ENCODE measurements at regions not wholly inside any gene's neighbourhood (a gene's known extent, or its start where the extent isn't known, plus 50 kb on each side); places are given as distances from the start of the nearest gene placed in this dataset.
A peak's percentile ranks its signal among the peaks of the same experiment; 100 is the strongest.

DNA sequence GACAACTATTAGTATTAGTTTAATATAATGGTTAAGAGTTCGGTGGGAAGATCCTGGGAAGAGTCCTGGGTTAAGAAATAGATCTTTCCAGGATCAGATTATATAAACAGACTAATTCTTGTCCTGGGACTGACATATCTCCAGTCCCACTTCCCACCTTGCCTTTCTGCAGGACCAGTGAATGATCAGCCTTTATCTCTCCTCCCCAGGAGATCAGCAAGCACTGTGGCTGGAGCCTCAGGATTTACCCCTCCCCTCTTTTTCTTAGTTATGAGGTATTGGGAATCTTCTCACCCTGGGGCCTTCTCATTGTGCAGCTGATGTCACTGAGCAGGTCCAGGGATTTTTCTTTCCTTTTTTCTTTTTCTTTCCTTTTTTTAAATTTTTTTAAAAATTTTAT, 135.7 kb upstream of the UMPS start:
- Histone ChIP-seq H3K18ac (ENCODE audit: extremely low read depth, low read length) (no peak overlapping the region), H3K27me3 (replicated peaks in 1 of 4; ENCODE audit: control insufficient read depth in 3 of 4, extremely low read depth in 1 of 4, insufficient read depth in 3 of 4, low read length in 3 of 4) (no peaks in the 10 kb centered on the region), H2AFZ (ENCODE audit: low read length) (no peak overlapping the region), H2BK20ac (ENCODE audit: low read length) (no peak overlapping the region), H3K4me2 (ENCODE audit: insufficient read depth in 1 of 2, low read depth in 2 of 2, low read length in 2 of 2) (no peak overlapping the region), H3K79me2 (ENCODE audit: control insufficient read depth in 1 of 2, insufficient read depth in 2 of 2, low read length in 2 of 2) (no peaks in the 10 kb centered on the region), H4K91ac (replicated peaks; ENCODE audit: insufficient read length, low read length) (no peak overlapping the region), H3K27ac (ENCODE audit: low read depth, low read length) (no peak overlapping the region), H3K9me3 (ENCODE audit: insufficient read depth in 2 of 2, low read depth in 1 of 2, low read length in 1 of 2) (no peaks in the 10 kb centered on the region), H3K4me1 (replicated peaks in 1 of 4; ENCODE audit: control insufficient read depth in 3 of 4, insufficient read depth in 4 of 4, low read length in 3 of 4) (peaks cover 2 to 10% (median 7%) of the 10 kb centered on the region in 4 experiments; a peak in 6 of 7 replicates), H3K36me3 (ENCODE audit: control insufficient read depth in 2 of 4, insufficient read depth in 4 of 4, low read length in 3 of 4) (no peaks in the 10 kb centered on the region), H3K4ac (replicated peaks; ENCODE audit: insufficient read length, low read depth, low read length) (no peak overlapping the region), H2BK120ac (replicated peaks; ENCODE audit: low read depth, low read length) (no peak overlapping the region), H3K79me1 (ENCODE audit: low read depth, low read length) (no peaks in the 10 kb centered on the region), H3K23ac (ENCODE audit: insufficient read length) (no peak overlapping the region), H4K8ac (ENCODE audit: extremely low read depth, insufficient read depth, low read length) (no peak overlapping the region), H2AK5ac (ENCODE audit: low read depth, low read length) (peak overlapping the region; percentile 4; the same call in 1 of the 2 replicates), H2BK5ac (ENCODE audit: low read depth, low read length) (no peak overlapping the region), H2BK12ac (ENCODE audit: low read depth, low read length) (no peak overlapping the region), H3K23me2 (ENCODE audit: low read depth, low read length) (no peaks in the 10 kb centered on the region), H2BK15ac (ENCODE audit: low read length) (no peak overlapping the region), H3K14ac (ENCODE audit: insufficient read length) (no peak overlapping the region), H3K9ac (replicated peaks in 1 of 4; ENCODE audit: extremely low read depth in 1 of 4, low read depth in 3 of 4, low read length in 3 of 4) (no peak overlapping the region), H3K4me3 (ENCODE audit: extremely low read depth in 1 of 4, insufficient read depth in 2 of 4, low read depth in 3 of 4, low read length in 4 of 4) (no peak overlapping the region), H4K5ac (ENCODE audit: insufficient read length, low read depth, low read length) (no peak overlapping the region), H3K56ac (replicated peaks; ENCODE audit: insufficient read length, low read depth, low read length) (no peak overlapping the region), H4K20me1 (replicated peaks in 1 of 2; ENCODE audit: control insufficient read depth in 1 of 2, insufficient read depth in 2 of 2, low read length in 2 of 2) (no peaks in the 10 kb centered on the region)
- POLR2A ChIA-PET (ENCODE audit: partially characterized antibody), result no interaction called here
- no peak for DNase-seq (ENCODE audit: low read depth in 1 of 2, low spot score in 2 of 2)
- TF ChIP-seq SAP30 (IDR thresholded peaks at IDR 0.05; ENCODE audit: insufficient read depth, insufficient replicate concordance, low read length) (no peak), ZNF274 (IDR thresholded peaks at IDR 0.05; ENCODE audit: borderline replicate concordance, extremely low read depth, low read length) (no peak), CHD2 (IDR thresholded peaks at IDR 0.05; ENCODE audit: low read length) (no peak), RAD21 (IDR thresholded peaks at IDR 0.05 in 1 of 2, conservative IDR thresholded peaks at IDR 0.05 in 1 of 2; ENCODE audit: low read depth in 2 of 2, low read length in 2 of 2) (no peak), PHF8 (conservative IDR thresholded peaks at IDR 0.05; ENCODE audit: low read depth, low read length) (no peak), RFX5 (IDR thresholded peaks at IDR 0.05; ENCODE audit: borderline replicate concordance, low read depth, low read length) (no peak), SRF (IDR thresholded peaks at IDR 0.05; ENCODE audit: low read depth, low read length) (no peak), E2F6 (IDR thresholded peaks at IDR 0.05) (no peak), KDM1A (IDR thresholded peaks at IDR 0.05; ENCODE audit: borderline replicate concordance, low read length) (no peak), NANOG (IDR thresholded peaks at IDR 0.05; ENCODE audit: insufficient read depth, low read depth, low read length, poor library complexity, severe bottlenecking) (no peak), KDM4A (IDR thresholded peaks at IDR 0.05; ENCODE audit: low read depth, low read length, severe bottlenecking) (no peak)
- CTCF ChIA-PET (ENCODE audit: partially characterized antibody), result interaction anchor here (0.9 to 1.0 kb wide), 3 partner anchors 8 to 90 kb away, joined by 3 to 4 read pairs (median 4); no protein-coding TSS in a partner anchor
- FAIRE-seq, result no peak
- WGBS, 2 experiments (ENCODE audit: extremely low coverage in 1 of 2, insufficient coverage in 1 of 2, insufficient read length in 1 of 2, insufficient replicate concordance in 2 of 2, low coverage in 1 of 2, low lambda C conversion rate in 2 of 2, missing lambda C conversion rate in 1 of 2), result 76% methylated on average over 1 of the region's 1 CpG; no CpG with 5 or more reads in 1 of the 2 experiments
